Liver (tissue), 3 donors: ENCODE measurements at regions not wholly inside any gene's neighbourhood (a gene's known extent, or its start where the extent isn't known, plus 50 kb on each side); places are given as distances from the start of the nearest gene placed in this dataset.

Experiments
- CTCF ChIP-seq: fragments of 150-350 bp; IDR thresholded peaks from 2 replicates; pipeline ENCODE4 v1.5.1; 2017; ENCODE audit warnings: improper control_type of control experiment, low read depth, low read length; ENCODE audit not compliant: missing input control
- TAF1 ChIP-seq: conservative IDR thresholded peaks from 2 replicates; pipeline ENCODE4 v1.6.1; 2016; ENCODE audit warnings: antibody characterized with exemption, mild to moderate bottlenecking
- ZBTB33 ChIP-seq: IDR thresholded peaks from 2 replicates; pipeline ENCODE4 v1.6.1; 2016; ENCODE audit warnings: antibody characterized with exemption
- donor health status: healthy.
- donor health status: healthy.

- no peak for TF ChIP-seq CTCF
- TF ChIP-seq TAF1: no peak
- TF ChIP-seq ZBTB33: no peak
Measured at GRCh38 chr17:63032142-63032541, 66.1 kb downstream of the TANC2 start.
